ENCODE measurements at regions not wholly inside any gene's neighbourhood (a gene's known extent, or its start where the extent isn't known, plus 50 kb on each side); places are given as distances from the start of the nearest gene placed in this dataset.

DNA sequence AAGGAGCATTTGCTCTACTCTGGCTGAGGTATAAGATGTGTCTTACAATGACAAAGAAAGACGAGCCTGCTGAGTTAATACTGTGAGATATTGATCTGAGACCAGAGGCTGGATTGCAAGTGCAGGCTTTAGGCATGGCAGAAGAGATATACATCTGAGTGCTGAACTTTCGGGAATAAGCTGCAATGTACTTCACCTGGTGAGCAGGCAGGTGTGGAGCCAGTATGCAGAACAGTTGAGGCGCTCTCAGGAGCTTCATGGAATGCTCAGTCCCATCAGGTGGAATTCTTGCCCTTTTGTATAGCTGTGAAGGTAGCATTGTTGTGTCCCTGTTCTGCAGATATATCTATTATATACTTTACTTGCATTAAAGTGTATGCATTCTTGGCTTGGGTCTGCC lies 179.3 kb upstream of the RIMS1 start:
- TF ChIP-seq CTCF (conservative IDR thresholded peaks at IDR 0.05; ENCODE audit: low read length) (no peak), EZH2phosphoT487 (IDR thresholded peaks at IDR 0.05; ENCODE audit: borderline replicate concordance) (no peak)

All from Loucy (cell line).